Stomach (tissue), 4 donors: ENCODE measurements at regions not wholly inside any gene's neighbourhood (a gene's known extent, or its start where the extent isn't known, plus 50 kb on each side); places are given as distances from the start of the nearest gene placed in this dataset.

ENCODE experiments used
- CTCF ChIP-seq, 7 experiments: fragments of 450-650 bp in 4 of 7; fragments of 200-600 bp in 3 of 7; sonication (generic) in 3 of 7; IDR thresholded peaks; one replicate each; pipeline ENCODE4 v1.5.1; 2016 to 2019; ENCODE audit warnings: antibody characterized with exemption in 7 of 7, control low read depth in 2 of 7, mild to moderate bottlenecking in 1 of 7
- EP300 ChIP-seq: sonication (generic); formaldehyde crosslinking; IDR thresholded peaks from one replicate; pipeline ENCODE4 v1.6.1; 2017; ENCODE audit warnings: antibody characterized with exemption
- POLR2A ChIP-seq, 4 donors: fragments of 450-650 bp; IDR thresholded peaks; one replicate each; pipeline ENCODE4 v1.6.1; 2016; ENCODE audit warnings: antibody characterized with exemption in 4 of 4, control low read depth in 2 of 4, mild to moderate bottlenecking in 1 of 4, moderate library complexity in 1 of 4
- POLR2AphosphoS5 ChIP-seq, 3 donors: sonication (generic); formaldehyde crosslinking; IDR thresholded peaks; one replicate each; pipeline ENCODE4 v1.6.1; 2016; ENCODE audit warnings: antibody characterized with exemption in 3 of 3

GRCh38 chr11:98143661-98144060 lies 877.1 kb upstream of the CNTN5 start:
- no peak for TF ChIP-seq CTCF (IDR thresholded peaks at IDR 0.05)
- no peak for TF ChIP-seq POLR2A (IDR thresholded peaks at IDR 0.05)
- no peak for TF ChIP-seq EP300
- no peak for TF ChIP-seq POLR2AphosphoS5 (IDR thresholded peaks at IDR 0.05)
